ENCODE measurements at regions not wholly inside any gene's neighbourhood (a gene's known extent, or its start where the extent isn't known, plus 50 kb on each side); places are given as distances from the start of the nearest gene placed in this dataset.

GRCh38 chr9:80881320-80881719 lies 808.0 kb downstream of the TLE1 start:
- TF ChIP-seq CTCF (IDR thresholded peaks at IDR 0.05; ENCODE audit: low read length) = no peak
- no peak for TF ChIP-seq EZH2 (optimal IDR thresholded peaks at IDR 0.05; ENCODE audit: low read depth, low read length)
- TF ChIP-seq EZH2phosphoT487 (IDR thresholded peaks at IDR 0.05; ENCODE audit: low read length) = no peak
